ENCODE measurements at regions not wholly inside any gene's neighbourhood (a gene's known extent, or its start where the extent isn't known, plus 50 kb on each side); places are given as distances from the start of the nearest gene placed in this dataset.

GRCh38 chr2:67179526-67179925 is 217.6 kb upstream of the ETAA1 start:
- TF ChIP-seq CTCF (conservative IDR thresholded peaks at IDR 0.05) (no peak), EZH2 (IDR thresholded peaks at IDR 0.05; ENCODE audit: low read depth) (no peak)
